ENCODE measurements at regions not wholly inside any gene's neighbourhood (a gene's known extent, or its start where the extent isn't known, plus 50 kb on each side); places are given as distances from the start of the nearest gene placed in this dataset.

DNA sequence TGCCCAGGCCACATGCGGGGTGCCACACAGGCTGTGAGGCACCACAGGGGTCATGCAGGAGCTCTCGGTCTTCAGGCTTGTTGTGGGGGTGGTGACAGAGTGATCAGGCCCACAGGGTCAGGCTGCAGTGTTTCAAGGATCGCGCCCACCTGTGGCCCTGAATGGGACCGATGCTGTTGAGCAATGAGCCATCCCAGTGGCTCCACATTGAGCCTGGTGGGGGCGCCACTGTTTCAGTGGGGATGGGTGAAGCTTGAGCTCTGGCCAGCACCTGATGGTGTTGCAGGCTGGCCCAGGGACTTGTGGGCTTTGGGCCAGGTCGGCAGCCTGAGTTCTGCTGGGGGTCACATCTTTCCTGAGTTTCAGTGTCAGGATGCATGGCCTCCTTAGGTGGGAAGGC, 230.1 kb downstream of the UBE3A start:
- Histone ChIP-seq H3K4me2 (ENCODE audit: insufficient read depth, low read length) (no peak overlapping the region), H3K4me1 (replicated peaks in 1 of 2; ENCODE audit: control insufficient read depth in 2 of 2, insufficient read depth in 2 of 2, low read length in 2 of 2) (no peaks in the 10 kb centered on the region), H3K27me3 (ENCODE audit: control insufficient read depth in 2 of 2, insufficient read depth in 2 of 2, low read length in 2 of 2) (no peaks in the 10 kb centered on the region), H3K36me3 (ENCODE audit: control insufficient read depth, insufficient read depth, low read length) (no peaks in the 10 kb centered on the region), H4K20me1 (replicated peaks; ENCODE audit: control insufficient read depth, insufficient read depth, low read length) (no peaks in the 10 kb centered on the region), H3K4me3 (no peak overlapping the region), H3K79me2 (ENCODE audit: control insufficient read depth, insufficient read depth, low read length) (no peaks in the 10 kb centered on the region), H3K9ac (ENCODE audit: insufficient read depth in 1 of 2, low read depth in 2 of 2, low read length in 2 of 2) (no peak overlapping the region), H2AFZ (ENCODE audit: low read depth, low read length) (no peak overlapping the region), H3K9me1 (ENCODE audit: control insufficient read depth, insufficient read depth, low read length) (no peaks in the 10 kb centered on the region), H3K9me3 (replicated peaks; ENCODE audit: control insufficient read depth, insufficient read depth, low read depth, low read length) (no peaks in the 10 kb centered on the region), H3K27ac (ENCODE audit: extremely low read depth, low read depth, low read length) (no peak overlapping the region)
- CTCF ChIA-PET (ENCODE audit: low intra/inter-chr PET ratio), result interaction anchor here (0.6 kb wide), 1 partner anchor 1655 kb away, joined by 4 read pairs; no protein-coding TSS in a partner anchor
- intact Hi-C loops (cut with micrococcal nuclease) (no loop called here), in situ Hi-C loops (cut with MboI) (no loop called here)
- POLR2A ChIA-PET, result no interaction called here
- no peak for FAIRE-seq
- peak in 3 of 4 experiments; percentile 10 to 16 (median 12) for DNase-seq (ENCODE audit: extremely low read depth in 1 of 4, low spot score in 3 of 4)
- no TSS peak for BruUV-seq (replicated peaks)
- ATAC-seq, result peak; percentile 72
- WGBS (ENCODE audit: insufficient coverage, low coverage, missing lambda C conversion rate), result 3% methylated on average over 7 of the region's 7 CpGs
- TF ChIP-seq ZNF507 (tag; conservative IDR thresholded peaks at IDR 0.05), result no peak
- peak in 1 of 2 experiments; percentile 16; a peak in 1 of 4 replicates for TF ChIP-seq RAD21 (CRISPR knock-in tag; conservative IDR thresholded peaks at IDR 0.05 in 1 of 2, IDR thresholded peaks at IDR 0.05 in 1 of 2)
- TF ChIP-seq, protein P1, sequence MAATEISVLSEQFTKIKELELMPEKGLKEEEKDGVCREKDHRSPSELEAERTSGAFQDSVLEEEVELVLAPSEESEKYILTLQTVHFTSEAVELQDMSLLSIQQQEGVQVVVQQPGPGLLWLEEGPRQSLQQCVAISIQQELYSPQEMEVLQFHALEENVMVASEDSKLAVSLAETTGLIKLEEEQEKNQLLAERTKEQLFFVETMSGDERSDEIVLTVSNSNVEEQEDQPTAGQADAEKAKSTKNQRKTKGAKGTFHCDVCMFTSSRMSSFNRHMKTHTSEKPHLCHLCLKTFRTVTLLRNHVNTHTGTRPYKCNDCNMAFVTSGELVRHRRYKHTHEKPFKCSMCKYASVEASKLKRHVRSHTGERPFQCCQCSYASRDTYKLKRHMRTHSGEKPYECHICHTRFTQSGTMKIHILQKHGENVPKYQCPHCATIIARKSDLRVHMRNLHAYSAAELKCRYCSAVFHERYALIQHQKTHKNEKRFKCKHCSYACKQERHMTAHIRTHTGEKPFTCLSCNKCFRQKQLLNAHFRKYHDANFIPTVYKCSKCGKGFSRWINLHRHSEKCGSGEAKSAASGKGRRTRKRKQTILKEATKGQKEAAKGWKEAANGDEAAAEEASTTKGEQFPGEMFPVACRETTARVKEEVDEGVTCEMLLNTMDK (IDR thresholded peaks at IDR 0.05; ENCODE audit: borderline replicate concordance, insufficient read depth, low read depth, low read length, poor library complexity, severe bottlenecking), result peak; percentile 83
- TF ChIP-seq CEBPB (tag; IDR thresholded peaks at IDR 0.05), result peak; percentile 62; the same call in 1 of the 2 replicates
- TF ChIP-seq, protein P2, sequence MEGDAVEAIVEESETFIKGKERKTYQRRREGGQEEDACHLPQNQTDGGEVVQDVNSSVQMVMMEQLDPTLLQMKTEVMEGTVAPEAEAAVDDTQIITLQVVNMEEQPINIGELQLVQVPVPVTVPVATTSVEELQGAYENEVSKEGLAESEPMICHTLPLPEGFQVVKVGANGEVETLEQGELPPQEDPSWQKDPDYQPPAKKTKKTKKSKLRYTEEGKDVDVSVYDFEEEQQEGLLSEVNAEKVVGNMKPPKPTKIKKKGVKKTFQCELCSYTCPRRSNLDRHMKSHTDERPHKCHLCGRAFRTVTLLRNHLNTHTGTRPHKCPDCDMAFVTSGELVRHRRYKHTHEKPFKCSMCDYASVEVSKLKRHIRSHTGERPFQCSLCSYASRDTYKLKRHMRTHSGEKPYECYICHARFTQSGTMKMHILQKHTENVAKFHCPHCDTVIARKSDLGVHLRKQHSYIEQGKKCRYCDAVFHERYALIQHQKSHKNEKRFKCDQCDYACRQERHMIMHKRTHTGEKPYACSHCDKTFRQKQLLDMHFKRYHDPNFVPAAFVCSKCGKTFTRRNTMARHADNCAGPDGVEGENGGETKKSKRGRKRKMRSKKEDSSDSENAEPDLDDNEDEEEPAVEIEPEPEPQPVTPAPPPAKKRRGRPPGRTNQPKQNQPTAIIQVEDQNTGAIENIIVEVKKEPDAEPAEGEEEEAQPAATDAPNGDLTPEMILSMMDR (IDR thresholded peaks at IDR 0.05 in 2 of 3, conservative IDR thresholded peaks at IDR 0.05 in 1 of 3; ENCODE audit: insufficient read depth in 2 of 3, low read depth in 1 of 3, low read length in 3 of 3), result peak; percentile 32 to 73 (median 49); a peak in 5 of 6 replicates
